Psoas muscle (tissue), 7 donors: ENCODE measurements at regions not wholly inside any gene's neighbourhood (a gene's known extent, or its start where the extent isn't known, plus 50 kb on each side); places are given as distances from the start of the nearest gene placed in this dataset.

Source experiments
- ATAC-seq, 4 donors: fragments of 200-7000 bp; cut with Tn5 transposase; one replicate each; pipeline ENCODE4 v1.9.1; 2020; ENCODE audit warnings: moderate library complexity in 3 of 4, mild to moderate bottlenecking in 2 of 4
- DNase-seq, 2 donors: peaks; one replicate each; pipeline ENCODE4 v3.0.0-alpha.2; 2020
- H3K27ac ChIP-seq: fragments of 200-600 bp; one replicate; pipeline ENCODE4 v1.8.0; 2022
- H3K27me3 ChIP-seq, 3 donors: fragments of 200-600 bp in 1 of 3; one replicate each; pipeline versions ENCODE4 v1.6.1 to v1.8.0; 2013 to 2022; ENCODE audit warnings: low read length in 2 of 3, mild to moderate bottlenecking in 2 of 3, moderate library complexity in 1 of 3; ENCODE audit not compliant: insufficient read depth in 3 of 3
- H3K36me3 ChIP-seq, 2 donors: fragments of 200-600 bp in 1 of 2; one replicate each; pipeline versions ENCODE4 v1.6.1 to v1.8.0; 2013 to 2022; ENCODE audit warnings: low read depth in 1 of 2, mild to moderate bottlenecking in 1 of 2, moderate library complexity in 1 of 2; ENCODE audit not compliant: insufficient read depth in 1 of 2
- H3K4me1 ChIP-seq: fragments of 200-600 bp; one replicate; pipeline ENCODE4 v1.8.0; 2022
- H3K4me3 ChIP-seq: fragments of 200-600 bp; one replicate; pipeline ENCODE4 v1.8.0; 2022; ENCODE audit warnings: mild to moderate bottlenecking
- H3K9me3 ChIP-seq: fragments of 200-600 bp; one replicate; pipeline ENCODE4 v1.8.0; 2022
- CTCF ChIP-seq: fragments of 200-600 bp; IDR thresholded peaks from one replicate; pipeline ENCODE4 v1.8.0; 2022; ENCODE audit warnings: antibody characterized with exemption
- WGBS, 3 donors: extraction: QIAGEN DNeasy Blood & Tissue Kit; methylation state at CpG; one replicate each; pipeline versions ENCODE4 v1.1.6 to v1.1.7; 2013; 5-methylcytosine and 5-hydroxymethylcytosine counted together
- intact Hi-C, 2 donors: fragments of 100-400 bp; cut with DNase I; formaldehyde crosslinking; loops; one replicate each; pipeline versions ENCODE4 v1.11.0 to v1.14.2; 2022
- donor health status: healthy with polysubstance abuse.
- donor health status: DM: no; HTN: no; CAD: no; lungs with moderate emphysema.
- donor health status: Bipolar disorder and iron deficiency.
- donor health status: healthy.
- donor health status: DM: yes; HTN: yes; CAD: no.
- donor health status: DM: no; HTN: no; CAD: no.
- donor health status: DM: yes; HTN: yes; CAD: no.

- H3K27me3 ChIP-seq = peaks cover 0 to 27% (median 0%) of the 10 kb centered on the region in 3 donors
- H3K4me3 ChIP-seq = no peak overlapping the region
- whole genome bisulfite sequencing, 3 donors = 74 to 79% (median 77%) methylated on average over 6 of the region's 6 CpGs
- TF ChIP-seq CTCF = no peak
- no peak overlapping the region for H3K27ac ChIP-seq
- no peaks in the 10 kb centered on the region for H3K36me3 ChIP-seq
- H3K9me3 ChIP-seq = no peaks in the 10 kb centered on the region
- ATAC-seq = no peak
- DNase-seq = no peak
- no peaks in the 10 kb centered on the region for H3K4me1 ChIP-seq
- intact Hi-C loops = loop anchor here in 1 of 2 donors (10.0 kb wide), 2 partner anchors 173 to 343 kb away; no protein-coding TSS in a partner anchor
Measured at GRCh38 chr1:29511436-29511835, 275.1 kb downstream of the PTPRU start.

GRCh38 chr1:29508458-29509107, 272.3 kb downstream of the PTPRU start:
- TF ChIP-seq CTCF = no peak
- 69 to 75% (median 71%) methylated on average over 3 of the region's 3 CpGs for WGBS, 3 donors
- ATAC-seq (no peak), DNase-seq (no peak)
- no peak overlapping the region for H3K27ac ChIP-seq
- H3K36me3 ChIP-seq = no peaks in the 10 kb centered on the region
- no peaks in the 10 kb centered on the region for H3K9me3 ChIP-seq
- no peak overlapping the region for H3K4me3 ChIP-seq
- H3K27me3 ChIP-seq = peaks cover 0 to 19% (median 3%) of the 10 kb centered on the region in 3 donors
- intact Hi-C loops = no loop called here
- no peaks in the 10 kb centered on the region for H3K4me1 ChIP-seq

- intact Hi-C loops = no loop called here
- no peak overlapping the region for H3K27ac ChIP-seq
- no peak overlapping the region for H3K4me3 ChIP-seq
- TF ChIP-seq CTCF = no peak
- no peak for ATAC-seq
- 78 to 83% (median 82%) methylated on average over 12 of the region's 12 CpGs for WGBS, 3 donors
- no peak for DNase-seq
- H3K36me3 ChIP-seq = no peaks in the 10 kb centered on the region
- no peaks in the 10 kb centered on the region for H3K4me1 ChIP-seq
- no peaks in the 10 kb centered on the region for H3K9me3 ChIP-seq
- H3K27me3 ChIP-seq = peaks cover 0 to 19% (median 3%) of the 10 kb centered on the region in 3 donors
Measured at GRCh38 chr1:29506678-29507225, 270.4 kb downstream of the PTPRU start.

GRCh38 chr1:29505532-29506220, 269.4 kb downstream of the PTPRU start:
- WGBS, 3 donors = 75 to 83% (median 83%) methylated on average over 9 to 10 of the region's 10 CpGs
- H3K27ac ChIP-seq = no peak overlapping the region
- TF ChIP-seq CTCF = no peak
- DNase-seq = no peak
- no peak overlapping the region for H3K4me3 ChIP-seq
- H3K9me3 ChIP-seq = no peaks in the 10 kb centered on the region
- intact Hi-C loops = no loop called here
- ATAC-seq = no peak
- H3K4me1 ChIP-seq = no peaks in the 10 kb centered on the region
- H3K36me3 ChIP-seq = no peaks in the 10 kb centered on the region
- H3K27me3 ChIP-seq = peaks cover 0 to 19% (median 3%) of the 10 kb centered on the region in 3 donors
